GM19463 (cell line): ENCODE measurements at regions not wholly inside any gene's neighbourhood (a gene's known extent, or its start where the extent isn't known, plus 50 kb on each side); places are given as distances from the start of the nearest gene placed in this dataset.
"Not testable (repeated sequence)": the region's sequence is repeated elsewhere in the genome, so short reads cannot be mapped to it uniquely, and the experiment has no call there.

Experiments used
- ATAC-seq: cut with Tn5 transposase; IDR thresholded peaks from one replicate; pipeline ENCODE4 v1.9.1; 2021; ENCODE audit warnings: mild to moderate bottlenecking, moderate library complexity; ENCODE audit not compliant: unreplicated experiment

- no peak for ATAC-seq
Observed at GRCh38 chr4:164177153-164177552, 576.8 kb upstream of the SMIM31 start.

DNA sequence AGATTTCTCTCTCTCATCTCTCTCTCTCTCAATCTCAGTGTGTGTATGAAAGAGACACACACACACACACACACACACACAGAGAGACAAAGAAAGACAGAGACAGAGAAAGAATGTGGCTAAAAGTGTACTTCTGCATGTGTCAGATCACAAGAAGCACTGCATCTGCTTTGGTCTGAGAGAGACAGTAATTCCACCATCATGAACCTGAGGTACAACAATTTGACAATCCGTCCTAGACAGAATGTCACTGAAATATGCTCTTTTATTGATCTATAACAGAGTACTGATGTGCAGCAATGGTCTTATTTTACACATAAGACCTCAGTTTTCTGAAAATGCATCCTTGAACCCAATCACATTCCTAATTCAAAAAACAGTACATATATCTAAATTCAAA is 576.2 kb upstream of the SMIM31 start:
- no peak for ATAC-seq

- ATAC-seq: no peak
Observed at GRCh38 chr4:164188236-164188635, 565.7 kb upstream of the SMIM31 start.

DNA sequence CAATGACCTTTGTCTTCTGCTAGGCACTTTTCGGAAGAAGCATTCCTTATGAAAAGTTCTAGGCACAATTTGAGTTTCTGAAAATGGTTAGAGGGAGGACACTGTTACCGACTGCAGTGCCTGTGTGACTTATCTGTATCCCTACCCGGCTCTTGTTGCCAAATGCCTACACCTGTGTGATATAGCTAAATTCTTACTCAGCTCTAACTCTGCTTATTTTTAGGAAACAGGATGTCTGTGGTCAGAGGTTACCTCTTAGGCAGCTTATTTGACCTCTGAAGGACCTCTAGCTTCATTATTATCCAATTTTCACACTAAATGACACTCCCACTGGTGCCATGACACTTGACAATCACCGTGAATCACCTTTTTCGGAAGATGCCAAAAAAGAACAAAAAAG is 561.1 kb upstream of the SMIM31 start:
- ATAC-seq: no peak

GRCh38 chr4:164193676-164194075 is 560.3 kb upstream of the SMIM31 start:
- ATAC-seq: no peak

- ATAC-seq: no peak
Observed at GRCh38 chr4:164197556-164197955, 556.4 kb upstream of the SMIM31 start.

GRCh38 chr4:164203476-164203875 is 550.5 kb upstream of the SMIM31 start:
- no peak for ATAC-seq

DNA sequence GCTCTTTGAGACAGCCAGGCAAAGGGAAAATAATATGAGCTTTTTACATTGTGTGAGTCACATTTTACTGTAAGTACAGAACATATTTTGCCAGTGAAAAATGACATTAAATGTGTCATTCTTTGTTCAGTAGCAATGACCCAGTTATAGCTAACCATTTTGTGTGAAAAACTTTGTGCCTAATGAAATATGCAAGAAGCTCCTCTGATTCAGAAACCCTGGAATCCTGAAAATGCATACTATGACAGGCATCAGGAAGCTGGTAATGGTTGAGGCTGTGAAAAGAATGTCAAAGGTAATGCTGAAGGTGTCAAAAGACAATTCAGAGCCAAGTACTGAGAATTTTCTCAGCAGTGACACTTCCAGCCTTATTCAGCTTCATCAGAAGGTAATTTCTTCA is 549.5 kb upstream of the SMIM31 start:
- ATAC-seq: no peak

DNA sequence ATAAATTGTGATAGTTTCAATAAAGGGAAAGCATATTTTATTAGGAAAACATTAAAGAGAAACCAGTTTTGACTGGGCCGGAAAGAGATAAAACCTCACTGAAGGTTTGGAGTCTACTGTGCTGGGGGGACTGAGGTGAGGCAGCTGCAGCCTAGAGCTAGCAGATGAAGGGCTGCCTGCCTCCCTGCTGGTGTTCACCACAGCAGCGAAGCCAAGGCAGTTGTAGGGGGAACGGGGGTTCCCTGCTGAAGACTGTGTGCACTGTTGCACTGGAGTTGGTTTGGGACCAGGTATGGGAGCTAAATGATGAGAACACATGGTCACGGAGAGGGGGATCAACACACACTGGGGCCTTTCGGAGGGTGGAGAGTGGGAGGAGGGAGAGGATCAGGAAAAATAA is 546.5 kb upstream of the SMIM31 start:
- ATAC-seq: no peak

DNA sequence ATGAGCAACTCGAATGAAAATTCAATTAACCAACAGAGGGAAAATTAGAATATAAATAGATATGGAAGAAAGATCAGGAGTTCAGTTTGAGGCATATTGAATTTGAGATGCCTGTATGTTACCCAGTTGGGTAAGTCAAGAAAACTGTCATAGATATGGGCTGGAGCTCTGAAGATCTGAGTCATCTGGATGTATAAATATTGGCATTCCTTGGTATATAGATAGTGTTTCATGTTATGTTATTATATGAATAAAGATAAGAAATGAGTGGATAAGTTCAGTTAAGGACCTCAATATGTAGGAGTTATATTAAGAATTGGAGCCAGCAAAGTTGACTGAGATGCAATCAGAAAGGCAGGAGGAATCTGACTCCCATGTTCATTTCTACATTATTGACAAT is 543.6 kb upstream of the SMIM31 start:
- ATAC-seq: no peak

- no peak for ATAC-seq
Observed at GRCh38 chr4:164212134-164212533, 541.8 kb upstream of the SMIM31 start.

GRCh38 chr4:164212714-164213113 is 541.2 kb upstream of the SMIM31 start:
- ATAC-seq: no peak

DNA sequence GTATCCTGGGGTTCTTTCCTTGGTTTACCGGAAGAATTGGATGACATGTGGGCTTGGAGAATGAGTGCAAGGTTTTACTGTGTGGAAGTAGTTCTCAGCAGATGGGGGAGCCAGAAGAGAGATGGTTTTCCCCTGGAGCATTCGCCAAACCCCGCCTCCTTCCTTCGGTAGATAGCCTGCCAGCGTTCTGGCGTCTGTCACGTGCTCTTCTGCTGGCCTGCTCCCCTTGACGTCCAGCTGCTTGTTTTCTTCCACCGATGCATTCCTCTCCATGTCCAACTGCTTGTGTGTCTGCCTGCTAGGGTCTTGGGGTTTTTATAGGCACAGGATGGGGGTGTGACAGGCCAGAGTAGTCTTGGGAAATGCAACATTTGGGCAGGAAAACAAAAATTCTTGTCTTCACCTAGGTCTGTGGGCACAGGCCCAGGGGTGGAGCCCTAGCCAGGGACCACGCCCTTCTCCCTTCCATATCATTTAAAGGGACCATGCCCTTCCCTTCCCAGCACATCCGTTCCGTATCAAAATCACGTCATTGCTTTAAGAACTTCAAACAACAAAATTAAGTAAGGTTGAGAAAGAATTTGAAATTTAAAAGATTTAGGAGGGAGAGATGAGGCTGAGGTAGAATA is 538.7 kb upstream of the SMIM31 start:
- no peak for ATAC-seq

DNA sequence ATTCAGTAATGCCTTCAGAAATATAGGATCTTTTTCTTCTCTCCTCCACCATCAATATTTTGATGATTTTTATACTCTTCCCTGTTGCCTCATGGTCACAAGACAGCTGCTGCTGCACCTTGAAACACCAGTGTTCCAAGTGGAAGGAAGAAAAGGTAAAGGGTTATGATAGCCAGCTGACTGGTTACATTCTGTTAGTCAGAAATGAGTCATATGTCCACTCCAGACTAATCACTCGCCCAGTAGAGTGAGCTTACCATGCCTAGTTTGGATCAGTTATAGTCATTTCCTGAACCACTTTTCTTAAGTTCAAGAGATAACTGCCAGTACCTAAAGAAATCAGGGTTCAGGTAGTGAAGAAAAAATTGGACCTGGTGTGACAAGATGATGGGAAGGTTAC is 532.3 kb upstream of the SMIM31 start:
- ATAC-seq: no peak

GRCh38 chr4:164224871-164225270 is 529.1 kb upstream of the SMIM31 start:
- no peak for ATAC-seq

GRCh38 chr4:164229255-164229654 is 524.7 kb upstream of the SMIM31 start:
- no peak for ATAC-seq

- ATAC-seq: no peak
Observed at GRCh38 chr4:164239433-164239832, 514.5 kb upstream of the SMIM31 start.

GRCh38 chr4:164239976-164240375 is 514.0 kb upstream of the SMIM31 start:
- ATAC-seq: no peak

DNA sequence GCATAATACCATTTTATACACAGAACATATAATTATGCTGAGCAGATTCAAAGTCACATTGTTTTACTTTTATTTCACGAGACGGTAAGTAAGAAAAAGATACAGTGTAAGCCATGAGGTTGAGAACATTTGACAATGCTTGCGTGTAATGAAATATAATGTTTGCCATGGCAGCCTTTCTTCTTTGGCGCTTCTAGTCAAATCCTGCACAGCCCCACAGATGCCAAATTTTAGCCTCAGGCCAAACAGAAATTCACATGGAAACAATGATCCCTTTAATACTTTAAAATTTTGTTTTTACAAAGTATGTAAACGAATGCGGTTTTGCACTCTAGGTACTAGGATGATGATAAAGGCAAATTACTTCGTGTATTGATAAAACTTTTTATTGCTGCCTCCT is 502.7 kb upstream of the SMIM31 start:
- ATAC-seq: no peak

DNA sequence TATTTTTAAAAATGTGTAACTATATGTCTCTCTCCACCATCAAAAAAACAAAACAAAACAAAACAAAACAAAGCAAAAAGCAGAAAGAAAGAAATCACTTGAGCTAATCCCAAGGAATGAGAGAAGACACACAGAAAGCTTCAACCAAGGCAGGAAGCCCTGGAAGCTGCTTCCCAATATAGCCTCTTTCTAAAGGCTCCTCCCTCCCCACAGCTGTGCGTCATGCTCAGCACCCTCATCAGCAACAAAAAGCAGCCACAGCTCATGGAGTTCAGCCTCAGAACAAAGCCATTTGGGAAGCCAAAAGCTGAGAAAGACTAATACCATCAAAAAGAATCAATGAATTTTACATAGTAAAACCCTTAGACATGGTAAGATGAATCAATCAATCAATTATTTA is 501.6 kb upstream of the SMIM31 start:
- ATAC-seq: no peak

DNA sequence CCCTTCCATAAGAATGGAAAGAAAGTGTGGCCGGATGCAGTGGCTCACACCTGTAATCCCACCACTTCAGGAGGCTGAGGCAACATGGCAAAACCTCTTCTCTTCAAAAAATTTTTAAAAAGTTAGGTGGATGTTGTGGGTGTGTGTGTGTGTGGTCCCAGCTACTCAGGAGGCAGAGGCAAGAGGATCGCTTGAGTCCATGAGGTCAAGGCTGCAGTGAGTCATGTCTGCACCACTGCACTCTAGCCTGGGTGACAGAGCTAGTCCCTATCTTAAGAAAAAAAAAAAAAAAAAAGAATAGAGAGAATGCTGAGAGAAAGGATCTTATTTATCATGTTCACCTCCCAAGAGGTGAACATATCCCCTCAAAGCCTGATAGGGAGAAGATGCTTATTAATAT is 492.1 kb upstream of the SMIM31 start:
- no peak for ATAC-seq

DNA sequence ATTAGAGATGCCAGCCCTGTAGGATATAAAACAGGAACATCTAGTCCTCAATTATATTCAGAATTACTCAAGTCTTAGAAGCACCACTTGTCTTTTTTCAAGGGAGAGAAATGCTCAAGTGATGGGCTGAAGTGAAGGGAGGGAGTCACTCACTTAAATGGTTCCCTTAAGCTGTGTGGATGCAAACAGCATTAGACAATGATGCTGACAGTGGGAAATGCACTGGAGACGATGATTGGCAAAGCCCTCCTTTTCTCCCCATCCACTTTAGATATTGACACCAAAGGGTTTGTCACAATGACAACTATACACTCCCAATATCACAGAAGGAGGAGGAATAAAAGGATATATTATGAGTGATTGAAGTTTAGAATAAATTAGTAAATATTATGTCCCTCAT is 491.4 kb upstream of the SMIM31 start:
- ATAC-seq: not testable (repeated sequence)

GRCh38 chr4:164277414-164277813 is 476.5 kb upstream of the SMIM31 start:
- ATAC-seq: not testable (repeated sequence)
